ENCODE measurements at regions not wholly inside any gene's neighbourhood (a gene's known extent, or its start where the extent isn't known, plus 50 kb on each side); places are given as distances from the start of the nearest gene placed in this dataset.

DNA sequence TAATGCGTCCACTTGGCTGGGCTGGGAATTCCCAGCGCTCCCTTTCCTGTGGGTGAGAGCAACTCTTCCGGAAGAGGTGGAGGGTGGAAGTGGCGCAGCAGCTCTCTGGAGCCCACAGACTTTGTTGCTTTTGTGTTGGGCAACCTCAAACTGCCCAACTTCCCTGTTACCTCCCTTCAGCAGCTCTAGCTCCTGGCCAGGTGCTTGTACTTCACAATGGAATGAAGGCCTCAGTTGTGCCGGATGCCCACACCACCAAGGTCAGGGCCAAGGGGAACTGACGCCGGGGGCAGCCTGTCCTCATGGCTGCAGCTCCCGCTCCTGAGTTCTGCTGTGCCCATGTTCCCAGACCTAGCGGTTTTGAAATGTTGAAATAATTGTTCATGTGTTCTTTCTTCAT, 322.9 kb downstream of the GALR1 start:
- TF ChIP-seq POLR2A (IDR thresholded peaks at IDR 0.05), result no peak
- TF ChIP-seq, protein P1, sequence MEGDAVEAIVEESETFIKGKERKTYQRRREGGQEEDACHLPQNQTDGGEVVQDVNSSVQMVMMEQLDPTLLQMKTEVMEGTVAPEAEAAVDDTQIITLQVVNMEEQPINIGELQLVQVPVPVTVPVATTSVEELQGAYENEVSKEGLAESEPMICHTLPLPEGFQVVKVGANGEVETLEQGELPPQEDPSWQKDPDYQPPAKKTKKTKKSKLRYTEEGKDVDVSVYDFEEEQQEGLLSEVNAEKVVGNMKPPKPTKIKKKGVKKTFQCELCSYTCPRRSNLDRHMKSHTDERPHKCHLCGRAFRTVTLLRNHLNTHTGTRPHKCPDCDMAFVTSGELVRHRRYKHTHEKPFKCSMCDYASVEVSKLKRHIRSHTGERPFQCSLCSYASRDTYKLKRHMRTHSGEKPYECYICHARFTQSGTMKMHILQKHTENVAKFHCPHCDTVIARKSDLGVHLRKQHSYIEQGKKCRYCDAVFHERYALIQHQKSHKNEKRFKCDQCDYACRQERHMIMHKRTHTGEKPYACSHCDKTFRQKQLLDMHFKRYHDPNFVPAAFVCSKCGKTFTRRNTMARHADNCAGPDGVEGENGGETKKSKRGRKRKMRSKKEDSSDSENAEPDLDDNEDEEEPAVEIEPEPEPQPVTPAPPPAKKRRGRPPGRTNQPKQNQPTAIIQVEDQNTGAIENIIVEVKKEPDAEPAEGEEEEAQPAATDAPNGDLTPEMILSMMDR (IDR thresholded peaks at IDR 0.05 in 8 of 11, conservative IDR thresholded peaks at IDR 0.05 in 3 of 11), result no peak
- TF ChIP-seq POLR2AphosphoS5 (IDR thresholded peaks at IDR 0.05), result no peak

All from spleen (tissue), 7 donors.